IMR-90 (cell line): ENCODE measurements at regions not wholly inside any gene's neighbourhood (a gene's known extent, or its start where the extent isn't known, plus 50 kb on each side); places are given as distances from the start of the nearest gene placed in this dataset.

Experiments used
- ATAC-seq: fragments of 200-7000 bp; cut with Tn5 transposase; 2 replicates; pipeline ENCODE4 v1.9.1; 2020; ENCODE audit warnings: low read depth, mild to moderate bottlenecking, moderate library complexity
- BruUV-seq: library from RNA; stranded (reverse); fragments of 400-500 nt; replicated peaks from 2 replicates; lab custom pipeline; 2021; lab: Mats Ljungman, UMichigan
- CTCF ChIA-PET: fragments of 300-600 bp; formaldehyde crosslinking; extraction: SDS; loops from one replicate; lab custom pipeline; 2021; ENCODE audit warnings: antibody characterized with exemption; lab: Yijun Ruan, JAX
- POLR2A ChIA-PET: fragments of 300-600 bp; sonication (Branson Sonifier 250); formaldehyde crosslinking; loops from one replicate; lab custom pipeline; 2022; ENCODE audit warnings: antibody characterized with exemption; ENCODE audit not compliant: unreplicated experiment; lab: Charles Lee
- DNase-seq: peaks from one replicate; pipeline ENCODE4 v3.0.0; 2013
- H2AFZ ChIP-seq: replicated peaks from 2 replicates; pipeline ENCODE3; 2013; ENCODE audit warnings: low read length, mild to moderate bottlenecking; ENCODE audit not compliant: poor library complexity
- H2AK5ac ChIP-seq: 2 replicates; pipeline ENCODE4 v1.6.1; 2013; ENCODE audit warnings: low read depth, low read length, inconsistent platforms
- H2AK9ac ChIP-seq: replicated peaks from 2 replicates; pipeline ENCODE3; 2013; ENCODE audit warnings: mild to moderate bottlenecking, low read depth, low read length, moderate library complexity; ENCODE audit not compliant: poor library complexity
- H2BK120ac ChIP-seq: 2 replicates; pipeline ENCODE4 v1.6.1; 2013; ENCODE audit warnings: low read depth, low read length, inconsistent platforms
- H2BK15ac ChIP-seq: 3 replicates; pipeline ENCODE4 v1.6.1; 2013; ENCODE audit warnings: low read depth, low read length, inconsistent platforms
- H2BK20ac ChIP-seq: 2 replicates; pipeline ENCODE4 v1.6.1; 2013; ENCODE audit warnings: low read depth, mild to moderate bottlenecking, inconsistent platforms, low read length, moderate library complexity
- H2BK5ac ChIP-seq: 2 replicates; pipeline ENCODE4 v1.6.1; 2013; ENCODE audit warnings: mild to moderate bottlenecking, low read depth, low read length, inconsistent platforms; ENCODE audit not compliant: poor library complexity, severe bottlenecking
- H3K14ac ChIP-seq: replicated peaks from 2 replicates; pipeline ENCODE4 v1.6.1; 2013; ENCODE audit warnings: low read depth, low read length, inconsistent platforms
- H3K18ac ChIP-seq: 2 replicates; pipeline ENCODE4 v1.6.1; 2013; ENCODE audit warnings: low read depth, low read length, control low read depth
- H3K23ac ChIP-seq: 2 replicates; pipeline ENCODE4 v1.6.1; 2013; ENCODE audit warnings: low read depth, low read length, inconsistent platforms
- H3K27ac ChIP-seq: 2 replicates; pipeline ENCODE4 v1.5.1; 2013; ENCODE audit warnings: mild to moderate bottlenecking, control low read depth, low read length; ENCODE audit not compliant: insufficient read depth
- H3K27me3 ChIP-seq: 2 replicates; pipeline ENCODE4 v1.6.1; 2013; ENCODE audit warnings: low read length; ENCODE audit not compliant: control insufficient read depth, insufficient read depth
- H3K36me3 ChIP-seq: 2 replicates; pipeline ENCODE4 v1.6.1; 2013; ENCODE audit warnings: low read length, mixed read lengths; ENCODE audit not compliant: control insufficient read depth, insufficient read depth
- H3K4ac ChIP-seq: 2 replicates; pipeline ENCODE4 v1.6.1; 2013; ENCODE audit warnings: low read depth, low read length, inconsistent platforms
- H3K4me1 ChIP-seq: 2 replicates; pipeline ENCODE4 v1.6.1; 2013; ENCODE audit warnings: low read length, mixed read lengths; ENCODE audit not compliant: control insufficient read depth, insufficient read depth
- H3K4me2 ChIP-seq: 2 replicates; pipeline ENCODE4 v1.6.1; 2013; ENCODE audit warnings: low read depth, mild to moderate bottlenecking, control low read depth, low read length, moderate library complexity
- H3K4me3 ChIP-seq: 2 replicates; pipeline ENCODE4 v1.5.1; 2013; ENCODE audit warnings: low read depth, mild to moderate bottlenecking, control low read depth, low read length, moderate library complexity; ENCODE audit not compliant: insufficient read depth
- H3K56ac ChIP-seq: 2 replicates; pipeline ENCODE4 v1.6.1; 2013; ENCODE audit warnings: low read length, inconsistent platforms; ENCODE audit not compliant: insufficient read depth; ENCODE audit errors: extremely low read depth
- H3K79me1 ChIP-seq, 2 experiments: 2 replicates each; pipeline ENCODE4 v1.6.1; 2013; ENCODE audit warnings: low read length in 2 of 2, inconsistent platforms in 1 of 2, low read depth in 1 of 2
- H3K9ac ChIP-seq: 2 replicates; pipeline ENCODE4 v1.6.1; 2013; ENCODE audit warnings: low read depth, low read length, control low read depth
- H3K9me1 ChIP-seq: 2 replicates; pipeline ENCODE4 v1.6.1; 2013; ENCODE audit warnings: low read length, inconsistent platforms; ENCODE audit not compliant: insufficient read depth
- H3K9me3 ChIP-seq: 2 replicates; pipeline ENCODE4 v1.6.1; 2013; ENCODE audit warnings: low read length; ENCODE audit not compliant: control insufficient read depth, insufficient read depth
- H4K20me1 ChIP-seq: 2 replicates; pipeline ENCODE4 v1.6.1; 2013; ENCODE audit warnings: low read length, inconsistent platforms; ENCODE audit not compliant: insufficient read depth
- H4K5ac ChIP-seq: 2 replicates; pipeline ENCODE4 v1.6.1; 2013; ENCODE audit warnings: mild to moderate bottlenecking, low read depth, low read length, control low read depth
- H4K8ac ChIP-seq, 2 experiments: 2 replicates each; pipeline ENCODE4 v1.6.1; 2013; ENCODE audit warnings: low read depth in 2 of 2, low read length in 2 of 2, control low read depth in 1 of 2, inconsistent platforms in 1 of 2
- H4K91ac ChIP-seq: 2 replicates; pipeline ENCODE4 v1.6.1; 2013; ENCODE audit warnings: low read depth, low read length, inconsistent platforms; ENCODE audit not compliant: insufficient read depth
- BHLHE40 ChIP-seq: fragments of 150-350 bp; IDR thresholded peaks from 2 replicates; pipeline ENCODE4 v1.6.1; 2016; ENCODE audit warnings: mild to moderate bottlenecking, low read depth, low read length
- CEBPB ChIP-seq: IDR thresholded peaks from 2 replicates; pipeline ENCODE4 v1.6.1; 2012; ENCODE audit warnings: low read depth, low read length, improper control_type of control experiment
- MXI1 ChIP-seq: IDR thresholded peaks from 2 replicates; pipeline ENCODE4 v1.6.1; 2012; ENCODE audit warnings: low read depth, mild to moderate bottlenecking, low read length, moderate library complexity, borderline replicate concordance
- NFE2L2 ChIP-seq: fragments of 150-350 bp; IDR thresholded peaks from 2 replicates; pipeline ENCODE4 v1.6.1; 2016; ENCODE audit warnings: low read depth, mild to moderate bottlenecking, low read length
- RCOR1 ChIP-seq: IDR thresholded peaks from 2 replicates; pipeline ENCODE4 v1.6.1; 2012; ENCODE audit warnings: mild to moderate bottlenecking, low read length, improper control_type of control experiment; ENCODE audit not compliant: insufficient replicate concordance
- SMC3 ChIP-seq: fragments of 150-350 bp; IDR thresholded peaks from 2 replicates; pipeline ENCODE4 v1.6.1; 2016; ENCODE audit warnings: low read depth, mild to moderate bottlenecking, antibody characterized with exemption, low read length, moderate library complexity
- WGBS, 2 experiments: methylation state at CpG; one replicate each; pipeline versions ENCODE4 v1.1.5 to v1.1.7; 2013; ENCODE audit warnings: missing lambda C conversion rate in 2 of 2; ENCODE audit not compliant: insufficient read length in 1 of 2; ENCODE audit errors: extremely low coverage in 2 of 2; 5-methylcytosine and 5-hydroxymethylcytosine counted together
- dilution Hi-C: fragments of 300-500 bp; cut with HindIII; formaldehyde crosslinking; loops from one replicate; pipeline ENCODE4 v1.14.3; 2018; ENCODE audit warnings: low sequenced_read_pairs; ENCODE audit not compliant: unreplicated experiment
- in situ Hi-C: fragments of 300-500 bp; cut with MboI; formaldehyde crosslinking; loops from 3 replicates; pipeline ENCODE4 v1.14.3; 2019; ENCODE audit warnings: low sequenced_read_pairs, inconsistent platforms, mixed read lengths
- intact Hi-C: fragments of 100-400 bp; cut with micrococcal nuclease; formaldehyde crosslinking; loops from 2 replicates; pipeline ENCODE4 v1.10.0; 2022
- TF ChIP-seq, protein P1 (sequence below): fragments of 150-350 bp; IDR thresholded peaks from 2 replicates; pipeline ENCODE4 v1.6.1; 2017; ENCODE audit warnings: mild to moderate bottlenecking, antibody characterized with exemption, low read length, low read depth
- TF ChIP-seq, protein P2 (sequence below): conservative IDR thresholded peaks from 2 replicates; pipeline ENCODE4 v1.5.1; 2012; ENCODE audit warnings: mild to moderate bottlenecking, low read depth, low read length, improper control_type of control experiment

DNA sequence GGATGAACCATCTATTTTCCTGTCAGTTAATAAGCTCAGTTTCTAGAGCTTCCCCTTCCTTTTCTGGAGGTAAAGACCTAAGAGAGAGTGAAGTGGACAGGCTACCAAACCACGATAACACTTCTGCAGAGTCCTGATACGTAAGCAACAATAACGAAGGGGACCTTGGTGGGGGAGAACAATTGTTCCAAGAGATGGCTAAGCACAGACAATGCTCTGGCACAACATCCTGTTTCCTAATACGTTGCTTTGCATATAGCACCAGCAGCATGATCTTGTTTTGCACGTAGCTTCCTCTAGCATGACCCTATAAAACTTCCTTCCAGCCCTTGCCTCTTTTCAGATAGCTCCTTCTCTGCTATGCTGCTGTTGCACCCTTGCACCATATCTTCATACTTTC, 247.3 kb downstream of the RAD51AP2 start:
- Histone ChIP-seq H3K56ac (no peak overlapping the region), H2BK5ac (no peak overlapping the region), H3K23ac (no peak overlapping the region), H2AK5ac (no peak overlapping the region), H3K14ac (no peak overlapping the region), H2BK120ac (no peak overlapping the region), H2AK9ac (no peak overlapping the region), H3K79me1 (no peaks in the 10 kb centered on the region), H2BK20ac (no peak overlapping the region), H2BK15ac (no peak overlapping the region), H4K91ac (no peak overlapping the region), H3K27ac (no peak overlapping the region), H4K20me1 (no peaks in the 10 kb centered on the region), H3K4me2 (no peak overlapping the region), H3K4me3 (no peak overlapping the region), H3K9me3 (no peaks in the 10 kb centered on the region), H3K27me3 (no peaks in the 10 kb centered on the region), H4K5ac (no peak overlapping the region), H3K4me1 (no peaks in the 10 kb centered on the region), H3K9me1 (no peaks in the 10 kb centered on the region), H3K9ac (no peak overlapping the region), H3K4ac (no peak overlapping the region), H3K36me3 (no peaks in the 10 kb centered on the region), H2AFZ (no peak overlapping the region), H3K18ac (no peak overlapping the region), H4K8ac (no peak overlapping the region)
- ATAC-seq (no peak), DNase-seq (no peak)
- TF ChIP-seq BHLHE40 (no peak), NFE2L2 (no peak), RCOR1 (no peak), CEBPB (no peak), MXI1 (no peak), SMC3 (no peak)
- TF ChIP-seq, protein P1, sequence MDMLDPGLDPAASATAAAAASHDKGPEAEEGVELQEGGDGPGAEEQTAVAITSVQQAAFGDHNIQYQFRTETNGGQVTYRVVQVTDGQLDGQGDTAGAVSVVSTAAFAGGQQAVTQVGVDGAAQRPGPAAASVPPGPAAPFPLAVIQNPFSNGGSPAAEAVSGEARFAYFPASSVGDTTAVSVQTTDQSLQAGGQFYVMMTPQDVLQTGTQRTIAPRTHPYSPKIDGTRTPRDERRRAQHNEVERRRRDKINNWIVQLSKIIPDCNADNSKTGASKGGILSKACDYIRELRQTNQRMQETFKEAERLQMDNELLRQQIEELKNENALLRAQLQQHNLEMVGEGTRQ = no peak
- TF ChIP-seq, protein P2, sequence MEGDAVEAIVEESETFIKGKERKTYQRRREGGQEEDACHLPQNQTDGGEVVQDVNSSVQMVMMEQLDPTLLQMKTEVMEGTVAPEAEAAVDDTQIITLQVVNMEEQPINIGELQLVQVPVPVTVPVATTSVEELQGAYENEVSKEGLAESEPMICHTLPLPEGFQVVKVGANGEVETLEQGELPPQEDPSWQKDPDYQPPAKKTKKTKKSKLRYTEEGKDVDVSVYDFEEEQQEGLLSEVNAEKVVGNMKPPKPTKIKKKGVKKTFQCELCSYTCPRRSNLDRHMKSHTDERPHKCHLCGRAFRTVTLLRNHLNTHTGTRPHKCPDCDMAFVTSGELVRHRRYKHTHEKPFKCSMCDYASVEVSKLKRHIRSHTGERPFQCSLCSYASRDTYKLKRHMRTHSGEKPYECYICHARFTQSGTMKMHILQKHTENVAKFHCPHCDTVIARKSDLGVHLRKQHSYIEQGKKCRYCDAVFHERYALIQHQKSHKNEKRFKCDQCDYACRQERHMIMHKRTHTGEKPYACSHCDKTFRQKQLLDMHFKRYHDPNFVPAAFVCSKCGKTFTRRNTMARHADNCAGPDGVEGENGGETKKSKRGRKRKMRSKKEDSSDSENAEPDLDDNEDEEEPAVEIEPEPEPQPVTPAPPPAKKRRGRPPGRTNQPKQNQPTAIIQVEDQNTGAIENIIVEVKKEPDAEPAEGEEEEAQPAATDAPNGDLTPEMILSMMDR = no peak
- no TSS peak for BruUV-seq
- 80% methylated on average over 1 of the region's 5 CpGs; no CpG with 5 or more reads in 1 of the 2 experiments for WGBS, 2 experiments
- in situ Hi-C loops (no loop called here), intact Hi-C loops (no loop called here), dilution Hi-C loops (no loop called here)
- CTCF ChIA-PET = no interaction called here
- POLR2A ChIA-PET = no interaction called here
